Limb (tissue), 2 donors: ENCODE measurements at regions not wholly inside any gene's neighbourhood (a gene's known extent, or its start where the extent isn't known, plus 50 kb on each side); places are given as distances from the start of the nearest gene placed in this dataset.
"Not testable (repeated sequence)": the region's sequence is repeated elsewhere in the genome, so short reads cannot be mapped to it uniquely, and the experiment has no call there.

Source experiments
- DNase-seq, 2 donors: peaks; one replicate each; pipeline ENCODE4 v3.0.0-alpha.2; 2016; ENCODE audit errors: extremely low spot score in 2 of 2

GRCh38 chr2:65916785-65917295, 484.4 kb upstream of the SPRED2 start:
- no peak for DNase-seq

- no peak for DNase-seq
These were observed 483.8 kb upstream of the SPRED2 start for GRCh38 chr2:65916177-65916576.

GRCh38 chr2:65915273-65915672, 482.9 kb upstream of the SPRED2 start:
- no peak for DNase-seq

GRCh38 chr2:65914244-65914786, 481.9 kb upstream of the SPRED2 start:
- no peak for DNase-seq

- no peak for DNase-seq
These were observed 481.4 kb upstream of the SPRED2 start for GRCh38 chr2:65913813-65914212.

GRCh38 chr2:65901756-65902155, 469.4 kb upstream of the SPRED2 start:
- DNase-seq = no peak

GRCh38 chr2:65896446-65896845, 464.0 kb upstream of the SPRED2 start:
- no peak for DNase-seq

GRCh38 chr2:65890131-65890530, 457.7 kb upstream of the SPRED2 start:
- DNase-seq = not testable (repeated sequence)

GRCh38 chr2:65885266-65885665, 452.9 kb upstream of the SPRED2 start:
- DNase-seq = no peak

- no peak for DNase-seq
These were observed 449.2 kb upstream of the SPRED2 start for GRCh38 chr2:65881592-65881991.

GRCh38 chr2:65880436-65880835, 448.0 kb upstream of the SPRED2 start:
- DNase-seq = no peak

- DNase-seq = peak in 1 of 2 donors; percentile 45
These were observed 445.6 kb upstream of the SPRED2 start for GRCh38 chr2:65878011-65878340.

- DNase-seq = no peak
These were observed 445.1 kb upstream of the SPRED2 start for GRCh38 chr2:65877331-65878010.

- DNase-seq = no peak
These were observed 443.7 kb upstream of the SPRED2 start for GRCh38 chr2:65876114-65876513.

GRCh38 chr2:65870826-65871225, 438.4 kb upstream of the SPRED2 start:
- DNase-seq = no peak

GRCh38 chr2:65869296-65869695, 436.9 kb upstream of the SPRED2 start:
- DNase-seq = no peak

- DNase-seq = no peak
These were observed 435.8 kb upstream of the SPRED2 start for GRCh38 chr2:65868177-65868576.

- DNase-seq = no peak
These were observed 435.0 kb upstream of the SPRED2 start for GRCh38 chr2:65867446-65867845.

GRCh38 chr2:65866148-65866547, 433.7 kb upstream of the SPRED2 start:
- no peak for DNase-seq

GRCh38 chr2:65864619-65865018, 432.2 kb upstream of the SPRED2 start:
- no peak for DNase-seq

GRCh38 chr2:65863713-65864112, 431.3 kb upstream of the SPRED2 start:
- DNase-seq = no peak

GRCh38 chr2:65856928-65857327, 424.5 kb upstream of the SPRED2 start:
- no peak for DNase-seq

GRCh38 chr2:65856423-65856822, 424.0 kb upstream of the SPRED2 start:
- no peak for DNase-seq
